ENCODE measurements at regions not wholly inside any gene's neighbourhood (a gene's known extent, or its start where the extent isn't known, plus 50 kb on each side); places are given as distances from the start of the nearest gene placed in this dataset.

- no peaks in the 10 kb centered on the region for H3K36me3 Mint-ChIP-seq (ENCODE audit: insufficient read depth, unreplicated experiment)
- intact Hi-C loops (cut with micrococcal nuclease): no loop called here
- peaks cover 17% of the 10 kb centered on the region for H3K4me1 Mint-ChIP-seq (ENCODE audit: insufficient read depth, unreplicated experiment)
- no peak for DNase-seq (ENCODE audit: unreplicated experiment)
- no peak overlapping the region for H3K27ac Mint-ChIP-seq (ENCODE audit: low read depth, unreplicated experiment)
- ChIA-PET CTCF (interaction anchor here (0.6 kb wide), 1 partner anchor 56 kb away, joined by 4 read pairs; no protein-coding TSS in a partner anchor), POLR2A (no interaction called here)
- TF ChIP-seq, protein P1, sequence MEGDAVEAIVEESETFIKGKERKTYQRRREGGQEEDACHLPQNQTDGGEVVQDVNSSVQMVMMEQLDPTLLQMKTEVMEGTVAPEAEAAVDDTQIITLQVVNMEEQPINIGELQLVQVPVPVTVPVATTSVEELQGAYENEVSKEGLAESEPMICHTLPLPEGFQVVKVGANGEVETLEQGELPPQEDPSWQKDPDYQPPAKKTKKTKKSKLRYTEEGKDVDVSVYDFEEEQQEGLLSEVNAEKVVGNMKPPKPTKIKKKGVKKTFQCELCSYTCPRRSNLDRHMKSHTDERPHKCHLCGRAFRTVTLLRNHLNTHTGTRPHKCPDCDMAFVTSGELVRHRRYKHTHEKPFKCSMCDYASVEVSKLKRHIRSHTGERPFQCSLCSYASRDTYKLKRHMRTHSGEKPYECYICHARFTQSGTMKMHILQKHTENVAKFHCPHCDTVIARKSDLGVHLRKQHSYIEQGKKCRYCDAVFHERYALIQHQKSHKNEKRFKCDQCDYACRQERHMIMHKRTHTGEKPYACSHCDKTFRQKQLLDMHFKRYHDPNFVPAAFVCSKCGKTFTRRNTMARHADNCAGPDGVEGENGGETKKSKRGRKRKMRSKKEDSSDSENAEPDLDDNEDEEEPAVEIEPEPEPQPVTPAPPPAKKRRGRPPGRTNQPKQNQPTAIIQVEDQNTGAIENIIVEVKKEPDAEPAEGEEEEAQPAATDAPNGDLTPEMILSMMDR (IDR thresholded peaks at IDR 0.05; ENCODE audit: unreplicated experiment): no peak
- no TSS peak for BruUV-seq (replicated peaks)
- H3K9me3 Mint-ChIP-seq (ENCODE audit: unreplicated experiment): no peaks in the 10 kb centered on the region
- no peak overlapping the region for H3K4me3 Mint-ChIP-seq (ENCODE audit: unreplicated experiment)
- H3K27me3 Mint-ChIP-seq (ENCODE audit: insufficient read depth, unreplicated experiment): no peaks in the 10 kb centered on the region
Observed at GRCh38 chr4:23322732-23323131, 567.1 kb downstream of the PPARGC1A start.

GRCh38 chr4:23320931-23321587 is 568.8 kb downstream of the PPARGC1A start:
- Mint-ChIP-seq H3K36me3 (ENCODE audit: insufficient read depth, unreplicated experiment) (no peaks in the 10 kb centered on the region), H3K9me3 (ENCODE audit: unreplicated experiment) (no peaks in the 10 kb centered on the region), H3K4me3 (ENCODE audit: unreplicated experiment) (no peak overlapping the region), H3K4me1 (ENCODE audit: insufficient read depth, unreplicated experiment) (peaks cover 17% of the 10 kb centered on the region), H3K27me3 (ENCODE audit: insufficient read depth, unreplicated experiment) (no peaks in the 10 kb centered on the region), H3K27ac (ENCODE audit: low read depth, unreplicated experiment) (no peak overlapping the region)
- intact Hi-C loops (cut with micrococcal nuclease): no loop called here
- POLR2A ChIA-PET: no interaction called here
- CTCF ChIA-PET: interaction anchor here (0.5 kb wide), 1 partner anchor 47 kb away, joined by 3 read pairs; no protein-coding TSS in a partner anchor
- no TSS peak for BruUV-seq (replicated peaks)
- no peak for DNase-seq (ENCODE audit: unreplicated experiment)
- TF ChIP-seq, protein P1 (IDR thresholded peaks at IDR 0.05; ENCODE audit: unreplicated experiment): no peak

DNA sequence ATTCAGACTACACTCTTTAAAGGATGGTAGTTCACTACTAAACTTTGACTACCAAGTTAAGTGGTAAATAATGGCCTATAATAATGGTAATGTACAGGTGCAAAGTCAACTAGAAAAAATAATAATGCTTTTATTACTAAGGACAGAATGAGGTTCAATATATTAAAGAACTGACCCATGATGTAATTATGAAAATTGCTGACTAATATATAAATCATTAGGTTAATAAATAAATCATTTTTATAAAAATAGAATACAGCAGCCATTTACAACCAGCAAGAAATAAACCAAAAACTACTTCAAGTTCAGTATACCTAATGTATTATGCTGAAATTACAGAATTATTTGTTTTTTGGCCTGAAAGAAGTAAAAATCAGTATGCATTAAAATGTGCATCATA is 577.2 kb downstream of the PPARGC1A start:
- no peak for DNase-seq (ENCODE audit: unreplicated experiment)
- Mint-ChIP-seq H3K4me3 (ENCODE audit: unreplicated experiment) (no peak overlapping the region), H3K4me1 (ENCODE audit: insufficient read depth, unreplicated experiment) (no peaks in the 10 kb centered on the region), H3K36me3 (ENCODE audit: insufficient read depth, unreplicated experiment) (no peaks in the 10 kb centered on the region), H3K27ac (ENCODE audit: low read depth, unreplicated experiment) (no peak overlapping the region), H3K9me3 (ENCODE audit: unreplicated experiment) (no peaks in the 10 kb centered on the region), H3K27me3 (ENCODE audit: insufficient read depth, unreplicated experiment) (no peaks in the 10 kb centered on the region)
- intact Hi-C loops (cut with micrococcal nuclease): no loop called here
- no TSS peak for BruUV-seq (replicated peaks)
- TF ChIP-seq, protein P1 (IDR thresholded peaks at IDR 0.05; ENCODE audit: unreplicated experiment): no peak
- ChIA-PET CTCF (no interaction called here), POLR2A (interaction anchor here (1.1 to 1.3 kb wide), 2 partner anchors 16 to 19 kb away, joined by 3 read pairs; no protein-coding TSS in a partner anchor)

- POLR2A ChIA-PET: no interaction called here
- no peak overlapping the region for H3K4me3 Mint-ChIP-seq (ENCODE audit: unreplicated experiment)
- no peaks in the 10 kb centered on the region for H3K27me3 Mint-ChIP-seq (ENCODE audit: insufficient read depth, unreplicated experiment)
- no peaks in the 10 kb centered on the region for H3K9me3 Mint-ChIP-seq (ENCODE audit: unreplicated experiment)
- no TSS peak for BruUV-seq (replicated peaks)
- no peaks in the 10 kb centered on the region for H3K36me3 Mint-ChIP-seq (ENCODE audit: insufficient read depth, unreplicated experiment)
- no peak for DNase-seq (ENCODE audit: unreplicated experiment)
- intact Hi-C loops (cut with micrococcal nuclease): no loop called here
- CTCF ChIA-PET: no interaction called here
- no peak overlapping the region for H3K27ac Mint-ChIP-seq (ENCODE audit: low read depth, unreplicated experiment)
- H3K4me1 Mint-ChIP-seq (ENCODE audit: insufficient read depth, unreplicated experiment): no peaks in the 10 kb centered on the region
- TF ChIP-seq, protein P1 (IDR thresholded peaks at IDR 0.05; ENCODE audit: unreplicated experiment): no peak
Observed at GRCh38 chr4:23311983-23312382, 577.9 kb downstream of the PPARGC1A start.
